KMS-11 (cell line): ENCODE measurements at regions not wholly inside any gene's neighbourhood (a gene's known extent, or its start where the extent isn't known, plus 50 kb on each side); places are given as distances from the start of the nearest gene placed in this dataset.

ENCODE experiments used
- H2AFZ ChIP-seq: fragments of 200-600 bp; sonication (generic); 2 replicates; pipeline ENCODE4 v1.6.1; 2016; ENCODE audit warnings: antibody characterized with exemption, mixed run types, low read depth
- H3K27ac ChIP-seq: fragments of 200-600 bp; sonication (generic); 2 replicates; pipeline ENCODE4 v1.6.1; 2016; ENCODE audit warnings: mild to moderate bottlenecking, mixed run types
- H3K27me3 ChIP-seq: fragments of 200-600 bp; sonication (generic); 2 replicates; pipeline ENCODE4 v1.6.1; 2017; ENCODE audit warnings: mild to moderate bottlenecking, low read depth, mixed run types, moderate library complexity; ENCODE audit not compliant: insufficient read depth
- H3K36me3 ChIP-seq: fragments of 200-600 bp; sonication (generic); 2 replicates; pipeline ENCODE4 v1.6.1; 2017; ENCODE audit warnings: mild to moderate bottlenecking, mixed run types; ENCODE audit not compliant: insufficient read depth
- H3K4me1 ChIP-seq: fragments of 200-600 bp; sonication (generic); 2 replicates; pipeline ENCODE4 v1.6.1; 2016; ENCODE audit warnings: mild to moderate bottlenecking, low read depth, mixed run types; ENCODE audit not compliant: poor library complexity, severe bottlenecking
- H3K4me2 ChIP-seq: fragments of 200-600 bp; sonication (generic); 2 replicates; pipeline ENCODE4 v1.7.0; 2016; ENCODE audit warnings: mild to moderate bottlenecking, mixed run types
- H3K4me3 ChIP-seq: fragments of 200-600 bp; sonication (generic); IDR thresholded peaks from 2 replicates; pipeline ENCODE4 v1.6.1; 2017; ENCODE audit warnings: low read depth, low read length, mixed read lengths; ENCODE audit not compliant: insufficient read depth
- H3K79me2 ChIP-seq: fragments of 200-600 bp; sonication (generic); 2 replicates; pipeline ENCODE4 v1.6.1; 2016; ENCODE audit warnings: low read depth, mixed run types; ENCODE audit not compliant: insufficient read depth
- H3K9ac ChIP-seq: fragments of 200-600 bp; sonication (generic); 2 replicates; pipeline ENCODE4 v1.6.1; 2016; ENCODE audit warnings: mild to moderate bottlenecking, mixed run types
- H4K20me1 ChIP-seq: fragments of 200-600 bp; sonication (generic); 2 replicates; pipeline ENCODE4 v1.6.1; 2016; ENCODE audit warnings: mild to moderate bottlenecking, mixed run types; ENCODE audit not compliant: insufficient read depth
- CTCF ChIP-seq: fragments of 200-600 bp; sonication (generic); conservative IDR thresholded peaks from 2 replicates; pipeline ENCODE4 v1.6.1; 2017; ENCODE audit warnings: low read depth, mild to moderate bottlenecking, antibody characterized with exemption, low read length, moderate library complexity, mixed read lengths

GRCh38 chr15:91376038-91376437 is 276.0 kb downstream of the SV2B start:
- H3K27ac ChIP-seq: no peak overlapping the region
- H2AFZ ChIP-seq: no peak overlapping the region
- no peaks in the 10 kb centered on the region for H3K36me3 ChIP-seq
- no peaks in the 10 kb centered on the region for H4K20me1 ChIP-seq
- no peak overlapping the region for H3K9ac ChIP-seq
- no peaks in the 10 kb centered on the region for H3K27me3 ChIP-seq
- H3K4me2 ChIP-seq: no peak overlapping the region
- no peak overlapping the region for H3K4me3 ChIP-seq
- H3K79me2 ChIP-seq: no peaks in the 10 kb centered on the region
- TF ChIP-seq CTCF: no peak
- no peaks in the 10 kb centered on the region for H3K4me1 ChIP-seq

- no peaks in the 10 kb centered on the region for H3K4me1 ChIP-seq
- no peaks in the 10 kb centered on the region for H3K79me2 ChIP-seq
- H3K9ac ChIP-seq: no peak overlapping the region
- H3K4me2 ChIP-seq: no peak overlapping the region
- no peaks in the 10 kb centered on the region for H4K20me1 ChIP-seq
- H3K27ac ChIP-seq: no peak overlapping the region
- no peak overlapping the region for H3K4me3 ChIP-seq
- H2AFZ ChIP-seq: no peak overlapping the region
- no peaks in the 10 kb centered on the region for H3K36me3 ChIP-seq
- TF ChIP-seq CTCF: no peak
- no peaks in the 10 kb centered on the region for H3K27me3 ChIP-seq
Observed at GRCh38 chr15:91380114-91380513, 280.1 kb downstream of the SV2B start.

GRCh38 chr15:91383532-91383931 is 283.5 kb downstream of the SV2B start:
- H3K27me3 ChIP-seq: no peaks in the 10 kb centered on the region
- TF ChIP-seq CTCF: no peak
- no peaks in the 10 kb centered on the region for H4K20me1 ChIP-seq
- H3K9ac ChIP-seq: no peak overlapping the region
- H3K79me2 ChIP-seq: no peaks in the 10 kb centered on the region
- H2AFZ ChIP-seq: no peak overlapping the region
- no peak overlapping the region for H3K27ac ChIP-seq
- H3K36me3 ChIP-seq: no peaks in the 10 kb centered on the region
- no peak overlapping the region for H3K4me2 ChIP-seq
- H3K4me3 ChIP-seq: no peak overlapping the region
- H3K4me1 ChIP-seq: no peaks in the 10 kb centered on the region

GRCh38 chr15:91384189-91384730 is 284.2 kb downstream of the SV2B start:
- Histone ChIP-seq H4K20me1 (no peaks in the 10 kb centered on the region), H3K4me1 (no peaks in the 10 kb centered on the region), H3K27me3 (no peaks in the 10 kb centered on the region), H3K9ac (no peak overlapping the region), H2AFZ (no peak overlapping the region), H3K27ac (no peak overlapping the region), H3K4me2 (no peak overlapping the region), H3K4me3 (no peak overlapping the region), H3K36me3 (no peaks in the 10 kb centered on the region), H3K79me2 (no peaks in the 10 kb centered on the region)
- no peak for TF ChIP-seq CTCF

GRCh38 chr15:91385311-91385710 is 285.3 kb downstream of the SV2B start:
- Histone ChIP-seq H3K79me2 (no peaks in the 10 kb centered on the region), H3K36me3 (no peaks in the 10 kb centered on the region), H3K4me2 (no peak overlapping the region)

More at GRCh38 chr15:91385311-91385710, 285.3 kb downstream of the SV2B start:
- no peak for TF ChIP-seq CTCF
- H3K9ac ChIP-seq: no peak overlapping the region
- no peaks in the 10 kb centered on the region for H4K20me1 ChIP-seq
- no peak overlapping the region for H3K27ac ChIP-seq
- H3K4me1 ChIP-seq: no peaks in the 10 kb centered on the region
- no peak overlapping the region for H2AFZ ChIP-seq
- no peaks in the 10 kb centered on the region for H3K27me3 ChIP-seq
- no peak overlapping the region for H3K4me3 ChIP-seq
